ENCODE measurements at regions not wholly inside any gene's neighbourhood (a gene's known extent, or its start where the extent isn't known, plus 50 kb on each side); places are given as distances from the start of the nearest gene placed in this dataset.

- TF ChIP-seq POLR2A (IDR thresholded peaks at IDR 0.05; ENCODE audit: low read depth, low read length) (no peak), TAF1 (IDR thresholded peaks at IDR 0.05; ENCODE audit: borderline replicate concordance, low read depth, low read length) (no peak)
These were observed 247.7 kb upstream of the ARSJ start for GRCh38 chr4:114226968-114227760.
